KMS-11 (cell line): ENCODE measurements at regions not wholly inside any gene's neighbourhood (a gene's known extent, or its start where the extent isn't known, plus 50 kb on each side); places are given as distances from the start of the nearest gene placed in this dataset.

Experiments
- H2AFZ ChIP-seq: fragments of 200-600 bp; sonication (generic); 2 replicates; pipeline ENCODE4 v1.6.1; 2016; ENCODE audit warnings: antibody characterized with exemption, mixed run types, low read depth
- H3K27ac ChIP-seq: fragments of 200-600 bp; sonication (generic); 2 replicates; pipeline ENCODE4 v1.6.1; 2016; ENCODE audit warnings: mild to moderate bottlenecking, mixed run types
- H3K27me3 ChIP-seq: fragments of 200-600 bp; sonication (generic); 2 replicates; pipeline ENCODE4 v1.6.1; 2017; ENCODE audit warnings: mild to moderate bottlenecking, low read depth, mixed run types, moderate library complexity; ENCODE audit not compliant: insufficient read depth
- H3K36me3 ChIP-seq: fragments of 200-600 bp; sonication (generic); 2 replicates; pipeline ENCODE4 v1.6.1; 2017; ENCODE audit warnings: mild to moderate bottlenecking, mixed run types; ENCODE audit not compliant: insufficient read depth
- H3K4me1 ChIP-seq: fragments of 200-600 bp; sonication (generic); 2 replicates; pipeline ENCODE4 v1.6.1; 2016; ENCODE audit warnings: mild to moderate bottlenecking, low read depth, mixed run types; ENCODE audit not compliant: poor library complexity, severe bottlenecking
- H3K4me2 ChIP-seq: fragments of 200-600 bp; sonication (generic); 2 replicates; pipeline ENCODE4 v1.7.0; 2016; ENCODE audit warnings: mild to moderate bottlenecking, mixed run types
- H3K4me3 ChIP-seq: fragments of 200-600 bp; sonication (generic); IDR thresholded peaks from 2 replicates; pipeline ENCODE4 v1.6.1; 2017; ENCODE audit warnings: low read depth, low read length, mixed read lengths; ENCODE audit not compliant: insufficient read depth
- H3K79me2 ChIP-seq: fragments of 200-600 bp; sonication (generic); 2 replicates; pipeline ENCODE4 v1.6.1; 2016; ENCODE audit warnings: low read depth, mixed run types; ENCODE audit not compliant: insufficient read depth
- H3K9ac ChIP-seq: fragments of 200-600 bp; sonication (generic); 2 replicates; pipeline ENCODE4 v1.6.1; 2016; ENCODE audit warnings: mild to moderate bottlenecking, mixed run types
- H4K20me1 ChIP-seq: fragments of 200-600 bp; sonication (generic); 2 replicates; pipeline ENCODE4 v1.6.1; 2016; ENCODE audit warnings: mild to moderate bottlenecking, mixed run types; ENCODE audit not compliant: insufficient read depth
- TF ChIP-seq, protein P1 (sequence below): fragments of 200-600 bp; sonication (generic); conservative IDR thresholded peaks from 2 replicates; pipeline ENCODE4 v1.6.1; 2017; ENCODE audit warnings: low read depth, mild to moderate bottlenecking, antibody characterized with exemption, low read length, moderate library complexity, mixed read lengths

DNA sequence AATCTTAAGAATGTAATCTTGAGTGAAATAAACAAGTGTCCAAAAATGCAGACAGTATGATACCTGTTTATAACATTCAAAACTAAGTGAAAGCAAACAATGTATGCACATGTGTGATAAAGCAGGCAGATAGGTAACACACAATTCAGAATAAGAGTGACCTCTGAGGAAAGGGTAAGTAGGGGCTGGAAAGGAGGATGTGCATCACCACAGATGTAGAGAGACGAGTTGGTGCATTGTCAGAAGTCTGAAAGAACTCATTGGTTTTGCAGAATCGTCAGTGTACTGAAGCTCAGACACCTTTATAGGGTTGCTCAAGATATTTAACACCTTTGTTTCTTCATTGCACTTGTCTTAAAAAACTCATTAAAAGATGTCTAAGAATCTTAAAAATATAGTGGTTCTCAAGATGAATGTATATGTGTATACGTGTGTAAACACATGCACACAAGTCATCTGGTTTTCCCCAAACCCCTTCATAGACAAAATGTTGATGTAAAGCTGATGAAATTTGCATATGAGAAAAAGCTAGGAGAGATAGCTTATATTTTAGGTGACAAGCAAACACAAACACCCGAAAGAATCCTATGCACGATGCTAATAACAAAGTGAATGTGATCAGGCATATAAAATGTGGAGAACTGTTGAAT is 197.6 kb upstream of the MEF2C start:
- no peaks in the 10 kb centered on the region for H4K20me1 ChIP-seq
- no peak overlapping the region for H3K4me2 ChIP-seq
- H3K4me3 ChIP-seq = no peak overlapping the region
- H3K27ac ChIP-seq = no peak overlapping the region
- no peak overlapping the region for H2AFZ ChIP-seq
- H3K79me2 ChIP-seq = no peaks in the 10 kb centered on the region
- H3K36me3 ChIP-seq = no peaks in the 10 kb centered on the region
- H3K27me3 ChIP-seq = no peaks in the 10 kb centered on the region
- H3K4me1 ChIP-seq = no peaks in the 10 kb centered on the region
- TF ChIP-seq, protein P1, sequence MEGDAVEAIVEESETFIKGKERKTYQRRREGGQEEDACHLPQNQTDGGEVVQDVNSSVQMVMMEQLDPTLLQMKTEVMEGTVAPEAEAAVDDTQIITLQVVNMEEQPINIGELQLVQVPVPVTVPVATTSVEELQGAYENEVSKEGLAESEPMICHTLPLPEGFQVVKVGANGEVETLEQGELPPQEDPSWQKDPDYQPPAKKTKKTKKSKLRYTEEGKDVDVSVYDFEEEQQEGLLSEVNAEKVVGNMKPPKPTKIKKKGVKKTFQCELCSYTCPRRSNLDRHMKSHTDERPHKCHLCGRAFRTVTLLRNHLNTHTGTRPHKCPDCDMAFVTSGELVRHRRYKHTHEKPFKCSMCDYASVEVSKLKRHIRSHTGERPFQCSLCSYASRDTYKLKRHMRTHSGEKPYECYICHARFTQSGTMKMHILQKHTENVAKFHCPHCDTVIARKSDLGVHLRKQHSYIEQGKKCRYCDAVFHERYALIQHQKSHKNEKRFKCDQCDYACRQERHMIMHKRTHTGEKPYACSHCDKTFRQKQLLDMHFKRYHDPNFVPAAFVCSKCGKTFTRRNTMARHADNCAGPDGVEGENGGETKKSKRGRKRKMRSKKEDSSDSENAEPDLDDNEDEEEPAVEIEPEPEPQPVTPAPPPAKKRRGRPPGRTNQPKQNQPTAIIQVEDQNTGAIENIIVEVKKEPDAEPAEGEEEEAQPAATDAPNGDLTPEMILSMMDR = no peak
- H3K9ac ChIP-seq = no peak overlapping the region

DNA sequence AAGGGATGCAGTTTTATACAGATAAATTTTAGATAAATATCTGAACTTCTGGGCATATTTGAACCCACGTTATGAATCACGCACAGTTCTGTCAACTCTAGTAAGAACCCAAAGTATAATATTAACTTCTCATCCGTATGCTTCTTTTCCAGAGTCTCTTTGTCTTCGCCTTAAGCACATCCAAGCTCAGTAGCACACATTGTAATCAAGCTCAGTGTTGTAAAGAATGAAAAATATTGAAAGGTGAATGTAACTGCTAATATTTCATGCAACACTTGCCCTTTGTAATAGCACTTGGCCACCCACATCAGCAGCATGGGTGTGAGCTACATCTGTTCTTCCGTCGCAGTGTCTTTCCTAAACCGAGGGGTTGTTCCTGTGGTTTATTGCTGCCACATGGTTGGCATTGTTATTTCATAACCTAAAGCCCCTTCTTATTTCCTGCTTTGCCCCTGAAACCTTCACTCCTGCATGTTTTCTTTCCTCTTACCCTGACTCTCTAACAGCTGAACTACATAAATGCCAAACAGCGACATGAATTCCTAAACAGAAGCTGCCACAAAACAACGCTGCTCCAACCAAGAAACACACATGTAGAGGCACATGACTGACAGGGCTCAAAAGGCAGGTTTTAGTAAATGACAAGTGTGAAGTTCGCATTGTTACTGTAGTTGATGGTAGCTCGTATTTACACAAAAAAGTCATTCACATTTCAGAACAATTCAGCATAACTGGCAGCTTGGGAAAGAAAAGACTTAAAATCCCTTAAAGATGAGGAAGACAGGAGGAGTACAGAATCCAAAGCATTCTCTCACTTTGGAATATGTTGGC is 190.1 kb upstream of the MEF2C start:
- H3K4me1 ChIP-seq = peaks cover 38% of the 10 kb centered on the region
- no peak overlapping the region for H3K27ac ChIP-seq
- no peaks in the 10 kb centered on the region for H4K20me1 ChIP-seq
- H3K79me2 ChIP-seq = no peaks in the 10 kb centered on the region
- TF ChIP-seq, protein P1 = no peak
- H3K4me2 ChIP-seq = no peak overlapping the region
- H2AFZ ChIP-seq = no peak overlapping the region
- no peaks in the 10 kb centered on the region for H3K36me3 ChIP-seq
- H3K9ac ChIP-seq = no peak overlapping the region
- H3K4me3 ChIP-seq = no peak overlapping the region
- no peaks in the 10 kb centered on the region for H3K27me3 ChIP-seq

DNA sequence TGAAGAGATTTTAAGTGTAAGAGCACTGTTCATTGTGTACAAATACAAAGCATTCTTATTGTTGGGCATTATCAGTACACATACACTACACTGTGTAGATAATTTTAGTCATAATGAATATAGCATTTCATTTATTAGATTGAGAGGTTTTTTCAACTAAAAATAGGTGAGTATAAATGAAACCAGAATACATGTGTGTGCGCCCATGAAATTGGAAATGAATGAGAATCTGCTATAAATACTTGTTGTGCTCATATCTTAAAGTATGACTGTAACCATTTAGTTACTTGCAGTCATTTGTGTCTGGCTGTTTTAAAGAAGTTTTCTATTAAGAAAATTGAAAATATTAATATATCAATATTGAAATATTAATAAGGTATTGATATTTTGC is 189.0 kb upstream of the MEF2C start:
- peak overlapping the region; percentile 59 for H3K4me2 ChIP-seq
- H3K79me2 ChIP-seq = no peaks in the 10 kb centered on the region
- H3K27me3 ChIP-seq = no peaks in the 10 kb centered on the region
- peaks cover 39% of the 10 kb centered on the region for H3K4me1 ChIP-seq
- no peak overlapping the region for H3K4me3 ChIP-seq
- peak overlapping the region; percentile 27 for H2AFZ ChIP-seq
- no peaks in the 10 kb centered on the region for H4K20me1 ChIP-seq
- peak overlapping the region; percentile 33 for H3K27ac ChIP-seq
- peak overlapping the region; percentile 34; the same call in 1 of the 2 replicates for H3K9ac ChIP-seq
- TF ChIP-seq, protein P1 = no peak
- H3K36me3 ChIP-seq = no peaks in the 10 kb centered on the region

DNA sequence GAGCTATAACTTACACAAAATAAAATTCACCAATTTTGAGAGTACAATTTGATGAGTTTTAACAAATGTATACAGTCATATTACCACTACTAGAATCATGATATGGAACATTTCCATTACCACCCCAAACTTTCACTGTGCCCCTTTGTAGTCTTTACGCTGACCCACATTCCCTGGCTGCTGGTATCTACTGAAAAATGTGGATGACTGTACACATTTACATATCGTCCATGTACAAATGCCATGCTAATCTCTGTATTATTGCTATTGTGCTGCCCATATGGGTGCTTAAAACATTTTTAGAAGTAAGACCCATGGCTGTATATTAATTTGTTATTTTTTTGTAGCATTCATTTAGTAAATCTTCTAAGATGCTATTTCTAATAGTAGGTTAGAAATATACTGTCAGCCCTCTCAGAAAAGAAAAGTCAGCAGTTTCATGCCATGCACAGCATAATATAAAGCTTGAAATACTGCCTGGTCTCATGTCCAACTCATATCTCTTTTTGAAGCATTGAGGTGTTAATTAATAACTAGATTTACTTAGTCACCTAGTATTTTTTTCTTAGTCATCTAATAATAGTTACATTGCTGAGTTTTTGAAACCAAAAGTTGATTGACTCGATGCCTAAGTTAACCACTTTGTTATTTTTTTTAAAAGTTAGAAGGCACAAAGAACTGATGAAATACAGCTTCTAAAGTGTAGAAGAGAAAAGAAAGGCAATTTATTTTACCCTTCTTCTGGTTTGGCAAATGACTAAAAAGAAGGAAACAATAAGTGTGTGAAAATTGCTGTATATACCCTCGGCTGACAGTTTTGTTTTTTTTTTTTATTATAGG is 188.3 kb upstream of the MEF2C start:
- TF ChIP-seq, protein P1 = no peak
- peak overlapping the region; percentile 34; the same call in 1 of the 2 replicates for H3K9ac ChIP-seq
- H3K27me3 ChIP-seq = no peaks in the 10 kb centered on the region
- H2AFZ ChIP-seq = peak overlapping the region; percentile 27
- H3K4me3 ChIP-seq = no peak overlapping the region
- H3K4me2 ChIP-seq = peak overlapping the region; percentile 59
- peaks cover 45% of the 10 kb centered on the region for H3K4me1 ChIP-seq
- H3K79me2 ChIP-seq = no peaks in the 10 kb centered on the region
- no peaks in the 10 kb centered on the region for H3K36me3 ChIP-seq
- H3K27ac ChIP-seq = peak overlapping the region; percentile 33
- no peaks in the 10 kb centered on the region for H4K20me1 ChIP-seq
